DND-41 (cell line): ENCODE measurements at regions not wholly inside any gene's neighbourhood (a gene's known extent, or its start where the extent isn't known, plus 50 kb on each side); places are given as distances from the start of the nearest gene placed in this dataset.

Experiments used
- EZH2 ChIP-seq: IDR thresholded peaks from 3 replicates; pipeline ENCODE4 v1.6.1; 2012; ENCODE audit warnings: borderline replicate concordance, low read depth, mild to moderate bottlenecking, moderate library complexity, low read length, inconsistent platforms; ENCODE audit not compliant: severe bottlenecking
- TF ChIP-seq, protein P1 (sequence below): IDR thresholded peaks from 2 replicates; pipeline ENCODE4 v1.5.1; 2012; ENCODE audit warnings: borderline replicate concordance, low read length, moderate library complexity, mild to moderate bottlenecking; ENCODE audit not compliant: poor library complexity, severe bottlenecking; ENCODE audit errors: extremely low read depth

DNA sequence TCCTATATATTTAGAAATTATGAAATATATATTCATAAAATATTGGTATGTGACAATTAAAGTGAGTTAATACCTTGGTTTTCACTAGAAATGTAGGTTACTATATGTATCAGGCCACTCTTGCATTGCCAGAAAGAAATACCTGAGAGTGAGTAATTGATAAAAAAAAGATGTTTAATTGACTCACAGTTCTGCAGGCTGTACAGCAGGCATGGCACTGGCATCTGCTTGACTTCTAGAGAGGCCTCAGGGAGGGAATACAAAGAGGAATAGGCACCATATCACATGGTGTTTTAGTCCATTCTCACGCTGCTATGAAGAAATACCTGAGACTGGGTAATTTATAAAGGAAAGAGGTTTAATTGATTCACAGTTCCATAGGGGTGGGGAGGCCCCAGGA, 1560.6 kb downstream of the STIM2 start:
- TF ChIP-seq, protein P1, sequence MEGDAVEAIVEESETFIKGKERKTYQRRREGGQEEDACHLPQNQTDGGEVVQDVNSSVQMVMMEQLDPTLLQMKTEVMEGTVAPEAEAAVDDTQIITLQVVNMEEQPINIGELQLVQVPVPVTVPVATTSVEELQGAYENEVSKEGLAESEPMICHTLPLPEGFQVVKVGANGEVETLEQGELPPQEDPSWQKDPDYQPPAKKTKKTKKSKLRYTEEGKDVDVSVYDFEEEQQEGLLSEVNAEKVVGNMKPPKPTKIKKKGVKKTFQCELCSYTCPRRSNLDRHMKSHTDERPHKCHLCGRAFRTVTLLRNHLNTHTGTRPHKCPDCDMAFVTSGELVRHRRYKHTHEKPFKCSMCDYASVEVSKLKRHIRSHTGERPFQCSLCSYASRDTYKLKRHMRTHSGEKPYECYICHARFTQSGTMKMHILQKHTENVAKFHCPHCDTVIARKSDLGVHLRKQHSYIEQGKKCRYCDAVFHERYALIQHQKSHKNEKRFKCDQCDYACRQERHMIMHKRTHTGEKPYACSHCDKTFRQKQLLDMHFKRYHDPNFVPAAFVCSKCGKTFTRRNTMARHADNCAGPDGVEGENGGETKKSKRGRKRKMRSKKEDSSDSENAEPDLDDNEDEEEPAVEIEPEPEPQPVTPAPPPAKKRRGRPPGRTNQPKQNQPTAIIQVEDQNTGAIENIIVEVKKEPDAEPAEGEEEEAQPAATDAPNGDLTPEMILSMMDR: no peak
- TF ChIP-seq EZH2: no peak
